ENCODE measurements at regions not wholly inside any gene's neighbourhood (a gene's known extent, or its start where the extent isn't known, plus 50 kb on each side); places are given as distances from the start of the nearest gene placed in this dataset.
"Not testable (repeated sequence)": the region's sequence is repeated elsewhere in the genome, so short reads cannot be mapped to it uniquely, and the experiment has no call there.

GRCh38 chr9:11103525-11103924 is 490.7 kb upstream of the PTPRD start:
- DNase-seq = no peak
- ATAC-seq = no peak
- intact Hi-C loops (cut with DNase I) = no loop called here

- ATAC-seq = no peak
- no peak for DNase-seq
- intact Hi-C loops (cut with DNase I) = no loop called here
Measured at GRCh38 chr9:11107196-11107595, 494.4 kb upstream of the PTPRD start.

GRCh38 chr9:11128156-11128555 is 515.4 kb upstream of the PTPRD start:
- DNase-seq (no peak), ATAC-seq (no peak)
- intact Hi-C loops (cut with DNase I) = no loop called here

- ATAC-seq (no peak), DNase-seq (no peak)
- intact Hi-C loops (cut with DNase I) = no loop called here
Measured at GRCh38 chr9:11135851-11136250, 523.0 kb upstream of the PTPRD start.

- DNase-seq = no peak
- no peak for ATAC-seq
- intact Hi-C loops (cut with DNase I) = no loop called here
Measured at GRCh38 chr9:11141357-11141756, 528.6 kb upstream of the PTPRD start.

- intact Hi-C loops (cut with DNase I) = no loop called here
- ATAC-seq (no peak), DNase-seq (no peak)
Measured at GRCh38 chr9:11142965-11143738, 530.4 kb upstream of the PTPRD start.

GRCh38 chr9:11144746-11145145 is 531.9 kb upstream of the PTPRD start:
- ATAC-seq (no peak), DNase-seq (no peak)
- intact Hi-C loops (cut with DNase I) = no loop called here

GRCh38 chr9:11148189-11148588 is 535.4 kb upstream of the PTPRD start:
- intact Hi-C loops (cut with DNase I) = no loop called here
- ATAC-seq = no peak

GRCh38 chr9:11149065-11149464 is 536.3 kb upstream of the PTPRD start:
- intact Hi-C loops (cut with DNase I) = no loop called here
- DNase-seq = no peak
- ATAC-seq = no peak

More at GRCh38 chr9:11148189-11148588, 535.4 kb upstream of the PTPRD start:
- no peak for DNase-seq

GRCh38 chr9:11158063-11158462 is 545.3 kb upstream of the PTPRD start:
- ATAC-seq (no peak), DNase-seq (no peak)
- intact Hi-C loops (cut with DNase I) = no loop called here

GRCh38 chr9:11158676-11159075 is 545.9 kb upstream of the PTPRD start:
- intact Hi-C loops (cut with DNase I) = no loop called here
- no peak for ATAC-seq
- no peak for DNase-seq

GRCh38 chr9:11159318-11159862 is 546.6 kb upstream of the PTPRD start:
- intact Hi-C loops (cut with DNase I) = no loop called here
- ATAC-seq = no peak
- no peak for DNase-seq

GRCh38 chr9:11163843-11164242 is 551.0 kb upstream of the PTPRD start:
- intact Hi-C loops (cut with DNase I) = no loop called here
- no peak for ATAC-seq
- no peak for DNase-seq

- ATAC-seq = no peak
- intact Hi-C loops (cut with DNase I) = no loop called here
- DNase-seq = no peak
Measured at GRCh38 chr9:11182001-11182400, 569.2 kb upstream of the PTPRD start.

GRCh38 chr9:11190719-11191118 is 577.9 kb upstream of the PTPRD start:
- intact Hi-C loops (cut with DNase I) = no loop called here
- DNase-seq (no peak), ATAC-seq (no peak)

GRCh38 chr9:11192993-11193392 is 580.2 kb upstream of the PTPRD start:
- intact Hi-C loops (cut with DNase I) = no loop called here
- ATAC-seq (no peak), DNase-seq (no peak)

GRCh38 chr9:11194246-11194645 is 581.4 kb upstream of the PTPRD start:
- ATAC-seq (no peak), DNase-seq (no peak)
- intact Hi-C loops (cut with DNase I) = no loop called here

- DNase-seq; intact Hi-C loops (cut with DNase I); ATAC-seq: not testable (repeated sequence)
Measured at GRCh38 chr9:11196840-11197365, 584.1 kb upstream of the PTPRD start.

- DNase-seq (no peak), ATAC-seq (no peak)
- intact Hi-C loops (cut with DNase I) = no loop called here
Measured at GRCh38 chr9:11199335-11199734, 586.5 kb upstream of the PTPRD start.

- no peak for DNase-seq
- ATAC-seq = no peak
- intact Hi-C loops (cut with DNase I) = no loop called here
Measured at GRCh38 chr9:11204521-11204920, 591.7 kb upstream of the PTPRD start.

- intact Hi-C loops (cut with DNase I) = no loop called here
- ATAC-seq (no peak), DNase-seq (no peak)
Measured at GRCh38 chr9:11206925-11207324, 594.1 kb upstream of the PTPRD start.
